ENCODE measurements at regions not wholly inside any gene's neighbourhood (a gene's known extent, or its start where the extent isn't known, plus 50 kb on each side); places are given as distances from the start of the nearest gene placed in this dataset.

DNA sequence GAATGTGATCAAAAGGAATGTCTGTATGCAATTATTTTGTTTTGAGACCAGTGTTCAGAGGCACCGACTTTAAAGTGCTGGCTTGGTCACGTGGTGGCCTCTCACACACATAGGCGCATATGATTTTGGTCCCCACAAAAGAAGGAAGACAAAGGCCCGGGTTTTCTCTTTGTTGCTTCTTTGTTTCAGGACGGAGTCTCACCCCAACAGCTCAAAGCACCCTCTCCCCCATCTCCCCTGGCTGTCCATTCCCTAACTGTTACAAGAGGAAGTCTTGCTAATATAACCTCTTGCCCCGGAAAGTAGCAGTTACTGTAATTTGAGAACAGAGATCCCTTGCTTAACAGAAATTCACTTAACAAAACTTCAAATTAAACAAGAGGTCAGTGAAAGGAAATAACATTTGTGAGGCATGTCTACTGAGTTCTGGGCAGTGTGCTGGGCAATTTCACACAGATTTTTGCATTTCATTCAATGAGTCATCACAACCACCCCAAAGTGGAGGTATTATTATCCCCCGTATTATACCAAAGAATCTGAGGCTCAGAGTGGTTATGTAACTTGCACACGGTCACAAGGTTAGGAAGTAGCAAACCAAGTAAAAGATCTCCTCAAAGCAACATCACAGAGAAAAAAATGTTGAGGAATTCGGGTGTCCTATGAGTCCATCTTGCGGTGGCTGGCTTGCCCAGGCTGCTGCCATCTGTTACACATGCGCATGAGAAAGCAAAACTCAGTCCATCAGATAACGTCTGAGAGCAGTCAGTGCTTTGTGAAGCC is 75.8 kb downstream of the SDC1 start:
- POLR2A ChIA-PET = no interaction called here

DNA sequence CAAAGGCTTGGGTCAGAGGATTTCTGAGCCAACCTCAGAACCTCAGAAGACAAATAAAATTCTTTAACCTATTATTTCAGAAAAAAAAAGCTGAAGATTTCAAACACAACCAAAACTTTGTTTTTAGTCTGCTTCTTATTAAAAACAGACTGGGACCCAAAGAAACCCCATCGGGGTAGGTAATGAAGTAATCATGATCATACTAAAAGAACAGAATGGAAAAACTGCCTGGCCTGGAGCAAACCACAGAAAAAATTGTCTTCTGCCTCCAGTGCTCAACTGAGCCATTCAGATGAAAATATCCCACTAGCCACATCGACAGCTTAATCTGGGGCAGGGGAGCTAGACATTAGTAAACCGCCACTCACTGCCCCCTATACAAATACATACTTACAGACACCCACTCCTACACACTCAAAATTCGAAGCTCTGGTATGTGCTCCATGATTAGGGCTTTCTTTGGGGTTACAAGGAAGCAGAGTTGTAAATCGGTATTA is 76.5 kb downstream of the SDC1 start:
- Histone ChIP-seq H3K4me3 (ENCODE audit: low read depth in 2 of 2, low read length in 2 of 2) (no peak overlapping the region), H3K27ac (ENCODE audit: low read length) (no peak overlapping the region), H3K27me3 (ENCODE audit: control insufficient read depth, insufficient read depth, low read length) (no peaks in the 10 kb centered on the region), H3K4me1 (ENCODE audit: control insufficient read depth, insufficient read depth, low read length) (no peaks in the 10 kb centered on the region), H3K9me3 (ENCODE audit: control insufficient read depth, insufficient read depth, low read depth, low read length) (no peaks in the 10 kb centered on the region), H3K36me3 (ENCODE audit: control insufficient read depth, insufficient read depth, low read length) (no peaks in the 10 kb centered on the region)
- ChIA-PET POLR2A (no interaction called here), CTCF (no interaction called here)
- in situ Hi-C loops (cut with HindIII; ENCODE audit: low pct_unique_long_range_greater_than_20kb, low sequenced_read_pairs) = no loop called here
- ATAC-seq (no peak), DNase-seq (ENCODE audit: low read depth, low spot score) (no peak)
- TF ChIP-seq POLR2AphosphoS5 (IDR thresholded peaks at IDR 0.05; ENCODE audit: low read depth, low read length) (no peak), TCF7L2 (IDR thresholded peaks at IDR 0.05; ENCODE audit: low read depth, low read length) (no peak), SIN3A (IDR thresholded peaks at IDR 0.05; ENCODE audit: borderline replicate concordance, insufficient read depth, low read depth, low read length) (no peak)
- TF ChIP-seq, protein P1, sequence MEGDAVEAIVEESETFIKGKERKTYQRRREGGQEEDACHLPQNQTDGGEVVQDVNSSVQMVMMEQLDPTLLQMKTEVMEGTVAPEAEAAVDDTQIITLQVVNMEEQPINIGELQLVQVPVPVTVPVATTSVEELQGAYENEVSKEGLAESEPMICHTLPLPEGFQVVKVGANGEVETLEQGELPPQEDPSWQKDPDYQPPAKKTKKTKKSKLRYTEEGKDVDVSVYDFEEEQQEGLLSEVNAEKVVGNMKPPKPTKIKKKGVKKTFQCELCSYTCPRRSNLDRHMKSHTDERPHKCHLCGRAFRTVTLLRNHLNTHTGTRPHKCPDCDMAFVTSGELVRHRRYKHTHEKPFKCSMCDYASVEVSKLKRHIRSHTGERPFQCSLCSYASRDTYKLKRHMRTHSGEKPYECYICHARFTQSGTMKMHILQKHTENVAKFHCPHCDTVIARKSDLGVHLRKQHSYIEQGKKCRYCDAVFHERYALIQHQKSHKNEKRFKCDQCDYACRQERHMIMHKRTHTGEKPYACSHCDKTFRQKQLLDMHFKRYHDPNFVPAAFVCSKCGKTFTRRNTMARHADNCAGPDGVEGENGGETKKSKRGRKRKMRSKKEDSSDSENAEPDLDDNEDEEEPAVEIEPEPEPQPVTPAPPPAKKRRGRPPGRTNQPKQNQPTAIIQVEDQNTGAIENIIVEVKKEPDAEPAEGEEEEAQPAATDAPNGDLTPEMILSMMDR (IDR thresholded peaks at IDR 0.05) = no peak
- TF ChIP-seq, protein P2, sequence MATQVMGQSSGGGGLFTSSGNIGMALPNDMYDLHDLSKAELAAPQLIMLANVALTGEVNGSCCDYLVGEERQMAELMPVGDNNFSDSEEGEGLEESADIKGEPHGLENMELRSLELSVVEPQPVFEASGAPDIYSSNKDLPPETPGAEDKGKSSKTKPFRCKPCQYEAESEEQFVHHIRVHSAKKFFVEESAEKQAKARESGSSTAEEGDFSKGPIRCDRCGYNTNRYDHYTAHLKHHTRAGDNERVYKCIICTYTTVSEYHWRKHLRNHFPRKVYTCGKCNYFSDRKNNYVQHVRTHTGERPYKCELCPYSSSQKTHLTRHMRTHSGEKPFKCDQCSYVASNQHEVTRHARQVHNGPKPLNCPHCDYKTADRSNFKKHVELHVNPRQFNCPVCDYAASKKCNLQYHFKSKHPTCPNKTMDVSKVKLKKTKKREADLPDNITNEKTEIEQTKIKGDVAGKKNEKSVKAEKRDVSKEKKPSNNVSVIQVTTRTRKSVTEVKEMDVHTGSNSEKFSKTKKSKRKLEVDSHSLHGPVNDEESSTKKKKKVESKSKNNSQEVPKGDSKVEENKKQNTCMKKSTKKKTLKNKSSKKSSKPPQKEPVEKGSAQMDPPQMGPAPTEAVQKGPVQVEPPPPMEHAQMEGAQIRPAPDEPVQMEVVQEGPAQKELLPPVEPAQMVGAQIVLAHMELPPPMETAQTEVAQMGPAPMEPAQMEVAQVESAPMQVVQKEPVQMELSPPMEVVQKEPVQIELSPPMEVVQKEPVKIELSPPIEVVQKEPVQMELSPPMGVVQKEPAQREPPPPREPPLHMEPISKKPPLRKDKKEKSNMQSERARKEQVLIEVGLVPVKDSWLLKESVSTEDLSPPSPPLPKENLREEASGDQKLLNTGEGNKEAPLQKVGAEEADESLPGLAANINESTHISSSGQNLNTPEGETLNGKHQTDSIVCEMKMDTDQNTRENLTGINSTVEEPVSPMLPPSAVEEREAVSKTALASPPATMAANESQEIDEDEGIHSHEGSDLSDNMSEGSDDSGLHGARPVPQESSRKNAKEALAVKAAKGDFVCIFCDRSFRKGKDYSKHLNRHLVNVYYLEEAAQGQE (IDR thresholded peaks at IDR 0.05; ENCODE audit: insufficient read depth in 1 of 2, low read depth in 2 of 2, low read length in 1 of 2) = no peak
- intact Hi-C loops (cut with micrococcal nuclease; ENCODE audit: unreplicated experiment) = no loop called here
- no TSS peak for BruUV-seq (replicated peaks)

More for the DNA sequence above, 75.8 kb downstream of the SDC1 start:
- no peak overlapping the region for H3K4me3 ChIP-seq (ENCODE audit: low read depth in 2 of 2, low read length in 2 of 2)
- H3K36me3 ChIP-seq (ENCODE audit: control insufficient read depth, insufficient read depth, low read length) = no peaks in the 10 kb centered on the region
- TF ChIP-seq, protein P2 (IDR thresholded peaks at IDR 0.05; ENCODE audit: insufficient read depth in 1 of 2, low read depth in 2 of 2, low read length in 1 of 2) = no peak
- TF ChIP-seq TCF7L2 (IDR thresholded peaks at IDR 0.05; ENCODE audit: low read depth, low read length) = no peak
- no peak for TF ChIP-seq POLR2AphosphoS5 (IDR thresholded peaks at IDR 0.05; ENCODE audit: low read depth, low read length)
- no peak for TF ChIP-seq SIN3A (IDR thresholded peaks at IDR 0.05; ENCODE audit: borderline replicate concordance, insufficient read depth, low read depth, low read length)
- TF ChIP-seq, protein P1 (IDR thresholded peaks at IDR 0.05) = no peak
- CTCF ChIA-PET = no interaction called here
- no peak for ATAC-seq
- no TSS peak for BruUV-seq (replicated peaks)
- H3K4me1 ChIP-seq (ENCODE audit: control insufficient read depth, insufficient read depth, low read length) = no peaks in the 10 kb centered on the region
- no peak overlapping the region for H3K27ac ChIP-seq (ENCODE audit: low read length)
- intact Hi-C loops (cut with micrococcal nuclease; ENCODE audit: unreplicated experiment) (no loop called here), in situ Hi-C loops (cut with HindIII; ENCODE audit: low pct_unique_long_range_greater_than_20kb, low sequenced_read_pairs) (no loop called here)
- H3K27me3 ChIP-seq (ENCODE audit: control insufficient read depth, insufficient read depth, low read length) = no peaks in the 10 kb centered on the region
- no peak for DNase-seq (ENCODE audit: low read depth, low spot score)
- no peaks in the 10 kb centered on the region for H3K9me3 ChIP-seq (ENCODE audit: control insufficient read depth, insufficient read depth, low read depth, low read length)
